ENCODE measurements at regions not wholly inside any gene's neighbourhood (a gene's known extent, or its start where the extent isn't known, plus 50 kb on each side); places are given as distances from the start of the nearest gene placed in this dataset.
"Not testable (repeated sequence)": the region's sequence is repeated elsewhere in the genome, so short reads cannot be mapped to it uniquely, and the experiment has no call there.

DNA sequence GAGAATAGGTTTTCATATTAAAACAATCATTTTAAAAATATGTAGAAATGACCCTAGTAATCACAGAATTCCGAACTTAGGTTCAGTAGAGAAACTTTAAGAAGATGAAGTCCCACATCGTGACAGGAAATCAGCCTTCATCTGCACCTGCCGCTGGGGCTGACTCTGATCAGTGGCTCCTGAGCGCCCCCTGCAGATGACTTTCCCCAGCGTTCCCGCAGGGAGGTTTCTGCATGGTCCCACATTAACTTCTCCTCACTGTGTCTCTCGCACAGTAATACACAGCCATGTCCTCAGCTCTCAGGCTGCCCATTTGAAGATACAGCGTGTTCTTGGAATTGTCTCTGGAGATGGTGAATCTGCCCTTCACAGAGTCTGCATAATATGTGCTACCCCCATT, 1131.1 kb downstream of the TMEM121 start:
- TF ChIP-seq, protein P1, sequence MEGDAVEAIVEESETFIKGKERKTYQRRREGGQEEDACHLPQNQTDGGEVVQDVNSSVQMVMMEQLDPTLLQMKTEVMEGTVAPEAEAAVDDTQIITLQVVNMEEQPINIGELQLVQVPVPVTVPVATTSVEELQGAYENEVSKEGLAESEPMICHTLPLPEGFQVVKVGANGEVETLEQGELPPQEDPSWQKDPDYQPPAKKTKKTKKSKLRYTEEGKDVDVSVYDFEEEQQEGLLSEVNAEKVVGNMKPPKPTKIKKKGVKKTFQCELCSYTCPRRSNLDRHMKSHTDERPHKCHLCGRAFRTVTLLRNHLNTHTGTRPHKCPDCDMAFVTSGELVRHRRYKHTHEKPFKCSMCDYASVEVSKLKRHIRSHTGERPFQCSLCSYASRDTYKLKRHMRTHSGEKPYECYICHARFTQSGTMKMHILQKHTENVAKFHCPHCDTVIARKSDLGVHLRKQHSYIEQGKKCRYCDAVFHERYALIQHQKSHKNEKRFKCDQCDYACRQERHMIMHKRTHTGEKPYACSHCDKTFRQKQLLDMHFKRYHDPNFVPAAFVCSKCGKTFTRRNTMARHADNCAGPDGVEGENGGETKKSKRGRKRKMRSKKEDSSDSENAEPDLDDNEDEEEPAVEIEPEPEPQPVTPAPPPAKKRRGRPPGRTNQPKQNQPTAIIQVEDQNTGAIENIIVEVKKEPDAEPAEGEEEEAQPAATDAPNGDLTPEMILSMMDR (conservative IDR thresholded peaks at IDR 0.05; ENCODE audit: low read depth, low read length): no peak
- DNase-seq (ENCODE audit: low read depth): no peak
- H3K4me3 ChIP-seq (ENCODE audit: low read length): no peak overlapping the region

- not testable (repeated sequence) for DNase-seq (ENCODE audit: low read depth); H3K4me3 ChIP-seq (ENCODE audit: low read length)
These were observed 1131.9 kb downstream of the TMEM121 start for GRCh38 chr14:106658066-106658860.

DNA sequence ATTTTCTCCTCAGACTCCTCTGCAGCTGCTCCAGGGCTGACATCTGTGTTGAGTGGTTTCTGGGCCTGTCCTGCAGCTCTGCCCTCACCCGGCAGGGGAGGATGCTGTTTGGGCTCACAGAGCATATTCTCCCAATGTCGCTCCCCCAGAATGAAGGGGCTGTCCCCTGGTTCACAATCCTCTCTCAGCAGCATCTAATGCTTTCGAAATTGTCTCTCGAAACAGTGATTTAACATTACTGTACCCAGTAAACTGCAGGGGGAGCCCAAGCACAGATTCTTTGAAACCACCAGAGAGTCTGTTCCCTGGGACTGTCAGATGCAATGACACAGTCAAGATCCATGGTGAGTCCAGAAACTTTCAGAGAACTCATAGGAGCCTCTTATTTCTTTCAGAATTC, 1135.2 kb downstream of the TMEM121 start:
- not testable (repeated sequence) for DNase-seq (ENCODE audit: low read depth); H3K4me3 ChIP-seq (ENCODE audit: low read length)

DNA sequence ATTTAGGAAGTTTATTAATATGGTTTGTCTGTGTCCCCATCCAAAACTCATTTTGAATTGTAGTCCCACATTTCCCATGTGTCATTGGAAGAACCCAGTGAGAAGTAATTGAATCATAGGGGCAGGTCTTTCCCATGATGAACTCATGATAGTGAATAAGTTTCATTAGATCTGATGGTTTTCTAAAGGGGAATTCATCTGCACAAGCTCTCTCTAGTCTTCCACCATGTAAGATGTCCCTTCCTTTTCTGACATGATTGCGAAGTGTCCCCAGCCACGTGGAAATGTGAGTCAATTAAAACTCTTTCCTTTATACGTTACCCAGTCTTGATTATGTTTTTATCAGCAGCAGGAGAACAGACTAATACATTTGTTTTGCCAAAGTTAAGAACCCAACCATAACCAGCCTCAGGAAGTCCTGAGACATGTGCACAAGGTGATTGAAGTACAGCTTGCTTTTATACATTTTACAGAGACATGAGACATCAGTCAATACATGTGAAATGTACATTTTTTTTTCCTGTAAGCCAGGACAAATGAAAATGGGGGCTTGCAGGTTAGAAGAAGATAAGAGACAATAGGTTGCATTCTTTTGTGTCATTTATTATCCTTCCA, 1136.7 kb downstream of the TMEM121 start:
- no peak for DNase-seq (ENCODE audit: low read depth)
- no peak overlapping the region for H3K4me3 ChIP-seq (ENCODE audit: low read length)
- TF ChIP-seq, protein P1 (conservative IDR thresholded peaks at IDR 0.05; ENCODE audit: low read depth, low read length): no peak

- TF ChIP-seq, protein P1 (conservative IDR thresholded peaks at IDR 0.05; ENCODE audit: low read depth, low read length): peak; percentile 28
- not testable (repeated sequence) for DNase-seq (ENCODE audit: low read depth); H3K4me3 ChIP-seq (ENCODE audit: low read length)
These were observed 1137.5 kb downstream of the TMEM121 start for GRCh38 chr14:106663805-106664410.

GRCh38 chr14:106665814-106666213, 1139.4 kb downstream of the TMEM121 start:
- no peak for DNase-seq (ENCODE audit: low read depth)
- TF ChIP-seq, protein P1 (conservative IDR thresholded peaks at IDR 0.05; ENCODE audit: low read depth, low read length): no peak
- H3K4me3 ChIP-seq (ENCODE audit: low read length): no peak overlapping the region

DNA sequence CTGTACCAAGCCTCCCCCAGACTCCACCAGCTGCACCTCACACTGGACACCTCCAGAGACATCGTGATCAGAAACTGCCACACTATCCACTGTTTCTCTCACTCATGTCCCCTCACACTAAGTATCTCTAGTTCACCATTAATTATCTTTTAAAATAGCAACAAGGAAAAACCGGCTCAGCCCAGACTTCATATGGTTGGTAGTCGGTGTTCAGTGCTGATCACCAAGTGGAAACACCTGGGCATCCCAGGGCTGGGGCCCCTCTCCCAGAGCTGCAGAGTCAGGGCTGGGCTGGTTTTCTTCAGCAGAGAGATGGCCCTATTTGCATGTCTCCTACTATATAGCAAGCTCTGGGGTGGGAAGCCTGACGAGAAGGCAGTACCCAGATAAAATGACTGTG, 1140.0 kb downstream of the TMEM121 start:
- TF ChIP-seq, protein P1 (conservative IDR thresholded peaks at IDR 0.05; ENCODE audit: low read depth, low read length): no peak
- DNase-seq (ENCODE audit: low read depth): no peak
- no peak overlapping the region for H3K4me3 ChIP-seq (ENCODE audit: low read length)

GRCh38 chr14:106670011-106670410, 1143.6 kb downstream of the TMEM121 start:
- TF ChIP-seq, protein P1 (conservative IDR thresholded peaks at IDR 0.05; ENCODE audit: low read depth, low read length): no peak
- no peak for DNase-seq (ENCODE audit: low read depth)
- no peak overlapping the region for H3K4me3 ChIP-seq (ENCODE audit: low read length)

DNA sequence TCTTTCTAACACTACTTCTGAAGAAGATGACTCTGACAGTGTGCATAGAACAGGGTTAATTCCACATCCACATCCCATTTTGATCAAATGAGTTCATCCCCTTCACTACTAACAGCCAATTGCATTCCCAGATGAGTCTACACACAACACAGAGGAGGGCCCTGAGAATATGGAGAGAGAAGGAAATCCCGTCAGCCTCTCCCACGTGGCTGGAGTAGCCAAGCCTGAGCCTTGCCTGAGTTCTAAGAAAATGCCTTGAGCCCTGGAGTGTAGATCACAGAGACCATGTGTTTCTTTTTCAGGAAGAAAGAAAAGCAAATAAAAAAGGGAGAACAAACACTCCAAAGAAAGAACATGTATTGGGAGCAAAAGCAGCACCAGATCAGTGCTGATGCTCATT, 1147.7 kb downstream of the TMEM121 start:
- not testable (repeated sequence) for H3K4me3 ChIP-seq (ENCODE audit: low read length); DNase-seq (ENCODE audit: low read depth)

- not testable (repeated sequence) for DNase-seq (ENCODE audit: low read depth); H3K4me3 ChIP-seq (ENCODE audit: low read length)
These were observed 1148.2 kb downstream of the TMEM121 start for GRCh38 chr14:106674509-106675125.

DNA sequence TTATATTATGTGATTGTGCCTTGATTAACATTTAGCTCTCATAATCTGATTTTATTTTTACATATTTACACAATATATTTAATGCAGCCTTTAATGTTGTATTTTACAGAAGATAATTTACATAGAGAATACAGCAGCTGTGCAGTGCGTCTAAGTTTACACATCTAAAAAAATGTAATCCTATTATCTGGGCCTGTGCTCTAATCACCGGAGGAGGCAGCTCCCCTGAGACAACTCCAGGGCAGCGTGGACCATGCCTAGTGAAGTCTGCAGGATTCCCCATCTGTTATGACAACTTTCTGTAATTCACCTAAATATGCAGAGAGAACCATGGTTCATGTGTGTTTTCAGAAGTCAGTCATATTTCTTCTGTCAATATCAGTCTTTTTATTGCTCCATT, 1149.3 kb downstream of the TMEM121 start:
- not testable (repeated sequence) for DNase-seq (ENCODE audit: low read depth); H3K4me3 ChIP-seq (ENCODE audit: low read length)
